Endothelial cell of umbilical vein (primary cell): ENCODE measurements at regions not wholly inside any gene's neighbourhood (a gene's known extent, or its start where the extent isn't known, plus 50 kb on each side); places are given as distances from the start of the nearest gene placed in this dataset.

Experiments
- BruUV-seq: library from RNA; stranded (reverse); fragments of 400-500 nt; replicated peaks from 2 replicates; lab custom pipeline; 2021; lab: Mats Ljungman, UMichigan
- CTCF ChIA-PET: fragments of 300-600, 350-600 bp; sonication (Branson Sonifier 250); formaldehyde crosslinking; loops from one replicate; lab custom pipeline; 2021; ENCODE audit warnings: antibody characterized with exemption, inconsistent platforms; lab: Charles Lee
- POLR2A ChIA-PET: fragments of 300-600, 350-600 bp; sonication (Branson Sonifier 250); formaldehyde crosslinking; loops from one replicate; lab custom pipeline; 2021; ENCODE audit warnings: antibody characterized with exemption, inconsistent platforms; lab: Charles Lee
- DNase-seq: peaks from one replicate; pipeline ENCODE4 v3.0.0-alpha.2; 2011; ENCODE audit warnings: low read depth, low spot score
- FAIRE-seq: peaks from 2 replicates; lab custom pipeline; 2011; peaks lifted over from hg19 to GRCh38; lab: Jason Lieb, UNC
- H2AFZ ChIP-seq: 2 replicates; pipeline ENCODE4 v1.6.0; 2012; ENCODE audit warnings: low read depth, low read length, control low read depth, inconsistent platforms
- H3K27ac ChIP-seq: 2 replicates; pipeline ENCODE4 v1.5.1; 2011; ENCODE audit warnings: low read depth, mild to moderate bottlenecking, control low read depth, low read length, moderate library complexity; ENCODE audit not compliant: insufficient read depth
- H3K27me3 ChIP-seq, 2 experiments: 2 replicates each; pipeline versions ENCODE4 v1.6.0 to v1.6.1; 2011; ENCODE audit warnings: low read length in 2 of 2, mixed read lengths in 1 of 2; ENCODE audit not compliant: control insufficient read depth in 2 of 2, insufficient read depth in 2 of 2
- H3K36me3 ChIP-seq, 2 experiments: 2 replicates in 1 of 2; 3 replicates in 1 of 2; pipeline ENCODE4 v1.5.1; 2011; ENCODE audit warnings: low read length in 2 of 2, mild to moderate bottlenecking in 1 of 2, moderate library complexity in 1 of 2; ENCODE audit not compliant: control insufficient read depth in 2 of 2, insufficient read depth in 2 of 2; ENCODE audit errors: extremely low read depth in 1 of 2
- H3K4me1 ChIP-seq: 3 replicates; pipeline ENCODE4 v1.5.1; 2011; ENCODE audit warnings: mild to moderate bottlenecking, low read length; ENCODE audit not compliant: control insufficient read depth, insufficient read depth; ENCODE audit errors: extremely low read depth
- H3K4me2 ChIP-seq: 2 replicates; pipeline ENCODE4 v1.6.1; 2011; ENCODE audit warnings: low read length, control low read depth, mixed read lengths; ENCODE audit not compliant: insufficient read depth
- H3K4me3 ChIP-seq, 3 experiments: fragments of 200-600 bp in 1 of 3; sonication (generic), shearing (Covaris generic) in 1 of 3; replicated peaks in 1 of 3; 2 replicates each; pipeline ENCODE4 v1.5.1; 2011 to 2016; ENCODE audit warnings: control low read depth in 3 of 3, low read length in 3 of 3, mild to moderate bottlenecking in 2 of 3, inconsistent platforms in 1 of 3, low read depth in 1 of 3, moderate library complexity in 1 of 3; ENCODE audit not compliant: insufficient read depth in 1 of 3
- H3K79me2 ChIP-seq: 2 replicates; pipeline ENCODE4 v1.6.0; 2012; ENCODE audit warnings: low read length, inconsistent platforms; ENCODE audit not compliant: control insufficient read depth, insufficient read depth
- H3K9ac ChIP-seq: replicated peaks from 2 replicates; pipeline ENCODE3; 2011; ENCODE audit warnings: low read length, control low read depth; ENCODE audit not compliant: insufficient read depth; ENCODE audit errors: extremely low read depth
- H3K9me1 ChIP-seq: replicated peaks from 3 replicates; pipeline ENCODE4 v1.6.0; 2011; ENCODE audit warnings: mild to moderate bottlenecking, low read length; ENCODE audit not compliant: control insufficient read depth, insufficient read depth; ENCODE audit errors: extremely low read depth
- H3K9me3 ChIP-seq: replicated peaks from 2 replicates; pipeline ENCODE4 v1.5.1; 2012; ENCODE audit warnings: low read length, inconsistent platforms; ENCODE audit not compliant: control insufficient read depth, insufficient read depth
- H4K20me1 ChIP-seq: replicated peaks from 2 replicates; pipeline ENCODE3; 2011; ENCODE audit warnings: mild to moderate bottlenecking, low read length; ENCODE audit not compliant: control insufficient read depth, insufficient read depth; ENCODE audit errors: extremely low read depth
- CTCF ChIP-seq, 2 donors: IDR thresholded peaks; 1 replicate in 1 of 2; 2 replicates in 1 of 2; pipeline ENCODE4 v1.5.1; 2011; ENCODE audit warnings: low read length in 2 of 2, mild to moderate bottlenecking in 2 of 2, moderate library complexity in 2 of 2, control low read depth in 1 of 2, inconsistent platforms in 1 of 2, low read depth in 1 of 2; ENCODE audit not compliant: insufficient read depth in 1 of 2; ENCODE audit errors: extremely low read depth in 1 of 2
- EZH2 ChIP-seq: IDR thresholded peaks from 2 replicates; pipeline ENCODE4 v1.6.1; 2012; ENCODE audit warnings: borderline replicate concordance, low read depth, mild to moderate bottlenecking, moderate library complexity, low read length, inconsistent platforms; ENCODE audit not compliant: severe bottlenecking
- FOS ChIP-seq: IDR thresholded peaks from 2 replicates; pipeline ENCODE4 v1.6.1; 2011; ENCODE audit warnings: mild to moderate bottlenecking, low read length, moderate library complexity, borderline replicate concordance; ENCODE audit not compliant: insufficient read depth
- GATA2 ChIP-seq: IDR thresholded peaks from 2 replicates; pipeline ENCODE4 v1.7.0; 2011; ENCODE audit warnings: low read depth, mild to moderate bottlenecking, moderate library complexity, mixed read lengths, low read length; ENCODE audit not compliant: insufficient read length, insufficient read depth
- JUN ChIP-seq: IDR thresholded peaks from 2 replicates; pipeline ENCODE4 v1.6.1; 2011; ENCODE audit warnings: borderline replicate concordance, low read depth; ENCODE audit not compliant: insufficient read length, insufficient read depth
- MAX ChIP-seq: IDR thresholded peaks from 2 replicates; pipeline ENCODE4 v1.6.1; 2011; ENCODE audit not compliant: insufficient read depth, insufficient read length
- MYC ChIP-seq: IDR thresholded peaks from one replicate; pipeline ENCODE4 v1.6.1; 2011; ENCODE audit warnings: mild to moderate bottlenecking, low read depth, low read length
- POLR2A ChIP-seq: IDR thresholded peaks from 2 replicates; pipeline ENCODE4 v1.6.1; 2012; ENCODE audit warnings: low read depth, mild to moderate bottlenecking, control low read depth, low read length
- POLR2AphosphoS5 ChIP-seq: IDR thresholded peaks from 2 replicates; pipeline ENCODE4 v1.6.1; 2012; ENCODE audit warnings: low read depth, mild to moderate bottlenecking, control low read depth, low read length, moderate library complexity; ENCODE audit not compliant: insufficient read depth
- dilution Hi-C: fragments of 300-500 bp; cut with MboI; formaldehyde crosslinking; loops from one replicate; pipeline ENCODE4 v1.15.0; 2019; ENCODE audit warnings: low sequenced_read_pairs; ENCODE audit not compliant: extremely low pct_ligation_motif_present
- intact Hi-C: fragments of 100-400 bp; cut with micrococcal nuclease; formaldehyde crosslinking; loops from one replicate; pipeline ENCODE4 v1.10.0; 2022

GRCh38 chr10:25078658-25079431, 62.4 kb downstream of the THNSL1 start:
- Histone ChIP-seq H3K4me3 (no peak overlapping the region), H3K4me2 (no peak overlapping the region), H3K9me3 (no peaks in the 10 kb centered on the region), H3K27ac (no peak overlapping the region), H4K20me1 (no peaks in the 10 kb centered on the region), H2AFZ (no peak overlapping the region), H3K79me2 (no peaks in the 10 kb centered on the region), H3K9me1 (no peaks in the 10 kb centered on the region), H3K27me3 (no peaks in the 10 kb centered on the region), H3K4me1 (no peaks in the 10 kb centered on the region), H3K9ac (no peak overlapping the region), H3K36me3 (no peaks in the 10 kb centered on the region)
- TF ChIP-seq CTCF (IDR thresholded peaks at IDR 0.05; ENCODE audit: extremely low read depth in 1 of 2, insufficient read depth in 1 of 2, low read depth in 1 of 2, low read length in 2 of 2) (no peak), POLR2A (no peak), FOS (no peak), JUN (no peak), MYC (no peak), GATA2 (no peak), MAX (no peak), POLR2AphosphoS5 (no peak), EZH2 (no peak)
- no TSS peak for BruUV-seq
- dilution Hi-C loops (no loop called here), intact Hi-C loops (no loop called here)
- ChIA-PET CTCF (interaction anchor here (0.7 to 3.3 kb wide), 8 partner anchors 12 to 461 kb away, joined by 3 to 117 read pairs (median 8); no protein-coding TSS in a partner anchor), POLR2A (no interaction called here)
- DNase-seq: no peak
- FAIRE-seq: no peak
